ENCODE measurements at regions not wholly inside any gene's neighbourhood (a gene's known extent, or its start where the extent isn't known, plus 50 kb on each side); places are given as distances from the start of the nearest gene placed in this dataset.

DNA sequence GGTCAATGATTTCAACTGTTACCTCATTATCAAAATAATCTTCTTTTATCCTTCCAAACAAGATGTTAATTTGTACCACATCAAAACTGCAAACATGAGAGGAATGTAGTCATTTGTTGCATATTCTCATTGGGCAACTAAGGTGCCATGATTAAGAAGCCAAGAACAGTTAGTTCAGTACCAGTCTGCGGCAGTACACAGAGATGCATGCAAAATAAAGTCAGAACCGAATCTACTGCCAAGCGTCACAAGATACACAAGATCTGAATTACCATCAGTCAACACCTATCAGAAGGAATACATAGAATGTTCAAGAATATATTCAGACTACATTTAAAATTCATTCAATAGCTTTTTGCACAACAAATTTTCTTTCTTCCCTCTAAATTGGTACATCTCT lies 127.6 kb upstream of the SPATA12 start:
- no peaks in the 10 kb centered on the region for H3K79me2 ChIP-seq (ENCODE audit: insufficient read depth, low read length)
- H2AFZ ChIP-seq (ENCODE audit: low read depth, low read length, severe bottlenecking), result no peak overlapping the region
- no peaks in the 10 kb centered on the region for H3K9me3 ChIP-seq (ENCODE audit: insufficient read depth, low read length)
- H3K27me3 ChIP-seq (ENCODE audit: low read length), result no peaks in the 10 kb centered on the region
- H3K36me3 ChIP-seq (ENCODE audit: low read length), result no peaks in the 10 kb centered on the region
- H4K20me1 ChIP-seq (ENCODE audit: low read depth, low read length), result no peaks in the 10 kb centered on the region
- no peak overlapping the region for H3K9ac ChIP-seq (ENCODE audit: low read length)
- TF ChIP-seq, protein P1, sequence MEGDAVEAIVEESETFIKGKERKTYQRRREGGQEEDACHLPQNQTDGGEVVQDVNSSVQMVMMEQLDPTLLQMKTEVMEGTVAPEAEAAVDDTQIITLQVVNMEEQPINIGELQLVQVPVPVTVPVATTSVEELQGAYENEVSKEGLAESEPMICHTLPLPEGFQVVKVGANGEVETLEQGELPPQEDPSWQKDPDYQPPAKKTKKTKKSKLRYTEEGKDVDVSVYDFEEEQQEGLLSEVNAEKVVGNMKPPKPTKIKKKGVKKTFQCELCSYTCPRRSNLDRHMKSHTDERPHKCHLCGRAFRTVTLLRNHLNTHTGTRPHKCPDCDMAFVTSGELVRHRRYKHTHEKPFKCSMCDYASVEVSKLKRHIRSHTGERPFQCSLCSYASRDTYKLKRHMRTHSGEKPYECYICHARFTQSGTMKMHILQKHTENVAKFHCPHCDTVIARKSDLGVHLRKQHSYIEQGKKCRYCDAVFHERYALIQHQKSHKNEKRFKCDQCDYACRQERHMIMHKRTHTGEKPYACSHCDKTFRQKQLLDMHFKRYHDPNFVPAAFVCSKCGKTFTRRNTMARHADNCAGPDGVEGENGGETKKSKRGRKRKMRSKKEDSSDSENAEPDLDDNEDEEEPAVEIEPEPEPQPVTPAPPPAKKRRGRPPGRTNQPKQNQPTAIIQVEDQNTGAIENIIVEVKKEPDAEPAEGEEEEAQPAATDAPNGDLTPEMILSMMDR (IDR thresholded peaks at IDR 0.05; ENCODE audit: insufficient read depth, low read length, poor library complexity, severe bottlenecking), result no peak
- no peak for TF ChIP-seq EZH2phosphoT487 (conservative IDR thresholded peaks at IDR 0.05; ENCODE audit: low read length)
- H3F3A ChIP-seq (ENCODE audit: insufficient read depth), result no peaks in the 10 kb centered on the region
- H3K9me2 ChIP-seq (replicated peaks; ENCODE audit: insufficient read depth, low read length), result no peaks in the 10 kb centered on the region
- no peak overlapping the region for H3K27ac ChIP-seq (ENCODE audit: low read depth, low read length)
- no peak overlapping the region for H3K4me3 ChIP-seq (ENCODE audit: insufficient read depth, low read length, poor library complexity, severe bottlenecking)
- H3K4me2 ChIP-seq (ENCODE audit: low read depth, low read length, poor library complexity, severe bottlenecking), result no peak overlapping the region

DNA sequence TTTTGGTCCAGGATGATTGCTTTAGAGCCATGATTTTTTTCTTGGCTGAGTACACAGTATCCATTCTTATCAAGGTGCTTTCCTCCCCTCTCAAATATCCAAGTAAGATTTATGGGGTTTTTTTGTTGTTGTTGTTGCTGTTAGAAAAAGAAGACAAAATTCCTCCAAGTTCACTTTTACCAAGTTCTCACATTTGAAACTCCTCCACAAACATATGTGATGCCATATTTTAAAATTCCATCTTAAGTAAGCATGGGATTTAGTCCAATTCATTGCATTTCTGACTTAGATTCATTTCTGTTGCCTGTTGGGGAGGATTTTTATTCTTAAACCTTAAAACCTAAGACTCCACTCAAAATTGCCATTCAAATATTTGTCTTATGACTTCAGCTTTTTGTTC lies 128.6 kb upstream of the SPATA12 start:
- Histone ChIP-seq H3K9ac (ENCODE audit: low read length) (no peak overlapping the region), H3K27me3 (ENCODE audit: low read length) (no peaks in the 10 kb centered on the region), H3K36me3 (ENCODE audit: low read length) (no peaks in the 10 kb centered on the region), H3K4me3 (ENCODE audit: insufficient read depth, low read length, poor library complexity, severe bottlenecking) (no peak overlapping the region), H3K27ac (ENCODE audit: low read depth, low read length) (no peak overlapping the region), H3K79me2 (ENCODE audit: insufficient read depth, low read length) (no peaks in the 10 kb centered on the region), H3K9me3 (ENCODE audit: insufficient read depth, low read length) (no peaks in the 10 kb centered on the region), H3K9me2 (replicated peaks; ENCODE audit: insufficient read depth, low read length) (no peaks in the 10 kb centered on the region), H3K4me2 (ENCODE audit: low read depth, low read length, poor library complexity, severe bottlenecking) (no peak overlapping the region), H4K20me1 (ENCODE audit: low read depth, low read length) (no peaks in the 10 kb centered on the region), H2AFZ (ENCODE audit: low read depth, low read length, severe bottlenecking) (no peak overlapping the region), H3F3A (ENCODE audit: insufficient read depth) (no peaks in the 10 kb centered on the region)
- TF ChIP-seq EZH2phosphoT487 (conservative IDR thresholded peaks at IDR 0.05; ENCODE audit: low read length), result no peak
- TF ChIP-seq, protein P1 (IDR thresholded peaks at IDR 0.05; ENCODE audit: insufficient read depth, low read length, poor library complexity, severe bottlenecking), result no peak

DNA sequence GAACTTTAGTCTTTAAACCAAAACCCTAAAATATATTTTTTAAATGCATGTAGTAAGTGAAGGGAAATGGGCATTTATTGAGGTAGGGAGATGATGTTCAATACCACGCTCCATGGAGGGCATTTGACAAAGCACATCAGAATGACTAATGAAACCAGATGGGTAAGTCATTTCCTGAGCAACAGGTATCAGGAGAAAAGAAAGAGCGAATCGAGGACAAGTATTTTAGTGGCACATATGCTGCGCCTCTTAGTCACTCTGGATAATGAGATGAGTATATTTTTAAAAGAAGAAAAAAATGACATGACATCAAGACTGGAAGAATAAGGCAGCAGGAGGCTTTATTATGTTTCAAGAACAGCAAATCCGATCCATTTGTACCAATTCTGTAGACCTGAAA lies 129.0 kb upstream of the ARHGEF3 start:
- TF ChIP-seq, protein P1 (IDR thresholded peaks at IDR 0.05; ENCODE audit: insufficient read depth, low read length, poor library complexity, severe bottlenecking), result no peak
- no peak for TF ChIP-seq EZH2phosphoT487 (conservative IDR thresholded peaks at IDR 0.05; ENCODE audit: low read length)
- Histone ChIP-seq H3K9me2 (replicated peaks; ENCODE audit: insufficient read depth, low read length) (no peaks in the 10 kb centered on the region), H3K9ac (ENCODE audit: low read length) (no peak overlapping the region), H3K27ac (ENCODE audit: low read depth, low read length) (no peak overlapping the region), H3K4me2 (ENCODE audit: low read depth, low read length, poor library complexity, severe bottlenecking) (no peak overlapping the region), H3F3A (ENCODE audit: insufficient read depth) (no peaks in the 10 kb centered on the region), H4K20me1 (ENCODE audit: low read depth, low read length) (no peaks in the 10 kb centered on the region), H3K27me3 (ENCODE audit: low read length) (no peaks in the 10 kb centered on the region), H2AFZ (ENCODE audit: low read depth, low read length, severe bottlenecking) (no peak overlapping the region), H3K36me3 (ENCODE audit: low read length) (no peaks in the 10 kb centered on the region), H3K4me3 (ENCODE audit: insufficient read depth, low read length, poor library complexity, severe bottlenecking) (no peak overlapping the region), H3K79me2 (ENCODE audit: insufficient read depth, low read length) (no peaks in the 10 kb centered on the region), H3K9me3 (ENCODE audit: insufficient read depth, low read length) (no peaks in the 10 kb centered on the region)

Measured in SU-DHL-6 (cell line).